ENCODE measurements at regions not wholly inside any gene's neighbourhood (a gene's known extent, or its start where the extent isn't known, plus 50 kb on each side); places are given as distances from the start of the nearest gene placed in this dataset.

DNA sequence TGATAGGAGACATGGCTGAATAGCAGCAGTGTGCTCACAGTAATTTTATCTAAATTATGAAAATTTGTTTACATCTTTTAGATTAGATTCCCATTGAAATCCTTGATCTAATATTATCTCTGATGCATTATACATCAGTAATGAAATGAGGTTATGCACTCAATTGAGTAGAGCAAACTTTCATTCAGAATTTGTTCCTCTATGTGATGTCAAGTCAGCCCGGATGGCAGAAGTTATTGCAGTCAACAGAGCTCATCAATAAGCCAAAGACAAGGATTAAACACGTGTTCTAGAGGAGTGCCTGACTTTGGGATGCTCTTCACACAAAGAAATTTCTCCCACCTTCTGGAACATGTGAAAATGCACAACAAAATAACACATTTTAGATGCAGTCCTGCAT is 688.8 kb downstream of the TMEM121 start:
- Histone ChIP-seq H3K4me1 (ENCODE audit: control insufficient read depth, extremely low read depth, insufficient read depth, low read length) (no peaks in the 10 kb centered on the region), H3K4me2 (ENCODE audit: insufficient read depth, low read length) (no peak overlapping the region), H4K20me1 (replicated peaks; ENCODE audit: control insufficient read depth, extremely low read depth, insufficient read depth, low read length) (no peaks in the 10 kb centered on the region), H3K9me3 (replicated peaks; ENCODE audit: control insufficient read depth, insufficient read depth, low read length) (peaks cover 9% of the 10 kb centered on the region), H3K27me3 (ENCODE audit: control insufficient read depth in 2 of 2, insufficient read depth in 2 of 2, low read length in 2 of 2) (no peaks in the 10 kb centered on the region), H3K4me3 (replicated peaks in 1 of 3; ENCODE audit: insufficient read depth in 1 of 3, low read depth in 1 of 3, low read length in 3 of 3) (no peak overlapping the region), H3K27ac (ENCODE audit: insufficient read depth, low read depth, low read length) (no peak overlapping the region), H3K9ac (replicated peaks; ENCODE audit: extremely low read depth, insufficient read depth, low read length) (no peak overlapping the region), H3K36me3 (ENCODE audit: control insufficient read depth in 2 of 2, extremely low read depth in 1 of 2, insufficient read depth in 2 of 2, low read length in 2 of 2) (no peaks in the 10 kb centered on the region), H2AFZ (ENCODE audit: low read depth, low read length) (no peak overlapping the region), H3K9me1 (replicated peaks; ENCODE audit: control insufficient read depth, extremely low read depth, insufficient read depth, low read length) (no peaks in the 10 kb centered on the region), H3K79me2 (ENCODE audit: control insufficient read depth, insufficient read depth, low read length) (no peaks in the 10 kb centered on the region)
- intact Hi-C loops (cut with micrococcal nuclease) = no loop called here
- BruUV-seq (replicated peaks) = no TSS peak
- ChIA-PET CTCF (no interaction called here), POLR2A (no interaction called here)
- dilution Hi-C loops (cut with MboI; ENCODE audit: extremely low pct_ligation_motif_present, low sequenced_read_pairs) = no loop called here
- DNase-seq (ENCODE audit: low read depth, low spot score) = no peak
- no peak for TF ChIP-seq FOS (IDR thresholded peaks at IDR 0.05; ENCODE audit: borderline replicate concordance, insufficient read depth, low read length)
- no peak for TF ChIP-seq JUN (IDR thresholded peaks at IDR 0.05; ENCODE audit: borderline replicate concordance, insufficient read depth, insufficient read length, low read depth)
- no peak for TF ChIP-seq POLR2A (IDR thresholded peaks at IDR 0.05; ENCODE audit: low read depth, low read length)
- TF ChIP-seq GATA2 (IDR thresholded peaks at IDR 0.05; ENCODE audit: insufficient read depth, insufficient read length, low read depth, low read length) = no peak
- no peak for TF ChIP-seq POLR2AphosphoS5 (IDR thresholded peaks at IDR 0.05; ENCODE audit: insufficient read depth, low read depth, low read length)
- no peak for TF ChIP-seq CTCF (IDR thresholded peaks at IDR 0.05; ENCODE audit: extremely low read depth in 1 of 2, insufficient read depth in 1 of 2, low read depth in 1 of 2, low read length in 2 of 2)
- no peak for TF ChIP-seq MYC (IDR thresholded peaks at IDR 0.05; ENCODE audit: low read depth, low read length)
- TF ChIP-seq, protein P1, sequence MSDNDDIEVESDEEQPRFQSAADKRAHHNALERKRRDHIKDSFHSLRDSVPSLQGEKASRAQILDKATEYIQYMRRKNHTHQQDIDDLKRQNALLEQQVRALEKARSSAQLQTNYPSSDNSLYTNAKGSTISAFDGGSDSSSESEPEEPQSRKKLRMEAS (IDR thresholded peaks at IDR 0.05; ENCODE audit: insufficient read depth, insufficient read length) = no peak
- TF ChIP-seq EZH2 (IDR thresholded peaks at IDR 0.05; ENCODE audit: borderline replicate concordance, low read depth, low read length, severe bottlenecking) = no peak
- FAIRE-seq = no peak

All from endothelial cell of umbilical vein (primary cell).